Stromal cell of bone marrow (primary cell): ENCODE measurements at regions not wholly inside any gene's neighbourhood (a gene's known extent, or its start where the extent isn't known, plus 50 kb on each side); places are given as distances from the start of the nearest gene placed in this dataset.
"Not testable (repeated sequence)": the region's sequence is repeated elsewhere in the genome, so short reads cannot be mapped to it uniquely, and the experiment has no call there.

Experiments used
- DNase-seq: peaks from one replicate; pipeline ENCODE4 v3.0.0-alpha.2; 2012; ENCODE audit warnings: low read depth

DNA sequence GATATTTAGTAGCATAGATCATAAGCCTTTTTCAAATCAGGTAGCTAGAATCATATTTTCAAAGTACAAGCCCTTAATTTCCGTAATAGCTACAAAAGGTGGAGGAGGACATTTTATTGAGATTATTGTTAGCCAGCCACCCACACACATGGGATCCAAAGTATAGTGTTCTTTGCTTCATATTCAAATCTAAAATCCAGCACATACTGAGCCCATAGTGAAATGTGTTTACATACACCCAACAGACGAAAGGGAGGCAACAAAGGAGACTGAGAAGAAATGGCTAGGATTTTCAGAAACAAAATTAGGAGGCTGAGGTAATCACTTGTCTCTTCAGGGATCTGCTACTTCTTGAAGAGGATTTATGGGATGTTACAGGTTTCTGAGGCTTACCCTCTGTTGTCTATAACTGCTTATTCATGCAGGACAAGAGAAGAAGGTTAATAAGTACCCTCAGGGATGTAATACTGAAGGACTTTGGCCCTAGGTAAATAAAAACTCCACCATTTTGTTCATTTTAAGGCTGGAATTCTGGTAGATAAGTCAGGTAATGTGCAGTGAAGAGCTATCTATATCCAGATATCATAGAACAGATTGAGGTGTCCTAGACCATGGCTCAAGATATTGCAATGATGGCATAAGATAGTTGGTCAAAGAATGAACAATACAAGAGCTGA is 182.1 kb downstream of the SPDYE17 start:
- not testable (repeated sequence) for DNase-seq

- not testable (repeated sequence) for DNase-seq
Observed at GRCh38 chr7:76839879-76840278, 192.3 kb downstream of the SPDYE17 start.

DNA sequence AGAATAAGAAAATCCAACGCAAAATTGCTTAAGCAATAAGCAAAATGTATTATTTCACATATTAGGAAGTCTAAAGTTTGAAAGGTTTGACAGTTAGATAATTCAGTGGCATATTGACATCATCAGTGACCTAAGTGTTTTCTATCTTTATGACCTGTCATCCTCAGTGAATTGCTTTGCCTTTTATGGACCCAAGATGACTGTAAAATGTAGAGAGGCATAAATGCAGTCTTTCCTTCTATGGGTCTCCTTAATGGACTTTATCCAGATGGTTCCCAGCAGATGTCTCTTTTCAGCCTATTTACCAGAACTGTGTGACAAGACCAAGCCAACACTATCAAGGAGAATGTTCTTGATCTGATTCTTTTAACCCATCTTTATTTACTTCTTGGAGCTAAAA is 192.9 kb downstream of the SPDYE17 start:
- DNase-seq = not testable (repeated sequence)

DNA sequence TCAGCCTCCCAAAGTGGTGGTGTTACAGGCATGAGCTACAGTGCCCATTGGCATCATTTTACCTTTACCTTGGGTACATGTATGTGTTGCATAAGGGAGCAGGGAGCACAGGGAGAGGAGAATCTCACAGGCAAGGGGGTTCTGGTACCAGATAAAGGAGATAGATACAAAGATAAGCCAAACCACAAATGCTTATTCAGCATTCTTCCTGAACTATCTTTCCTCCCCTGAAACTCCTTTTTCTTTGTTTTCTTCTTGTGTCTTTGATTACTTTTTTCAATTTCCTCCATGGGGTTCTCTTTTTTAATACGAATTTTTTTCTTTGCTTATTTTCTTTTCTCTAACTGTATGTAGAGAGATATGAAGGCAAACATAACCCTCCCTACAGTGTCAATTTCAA is 193.8 kb downstream of the SPDYE17 start:
- DNase-seq = not testable (repeated sequence)

DNA sequence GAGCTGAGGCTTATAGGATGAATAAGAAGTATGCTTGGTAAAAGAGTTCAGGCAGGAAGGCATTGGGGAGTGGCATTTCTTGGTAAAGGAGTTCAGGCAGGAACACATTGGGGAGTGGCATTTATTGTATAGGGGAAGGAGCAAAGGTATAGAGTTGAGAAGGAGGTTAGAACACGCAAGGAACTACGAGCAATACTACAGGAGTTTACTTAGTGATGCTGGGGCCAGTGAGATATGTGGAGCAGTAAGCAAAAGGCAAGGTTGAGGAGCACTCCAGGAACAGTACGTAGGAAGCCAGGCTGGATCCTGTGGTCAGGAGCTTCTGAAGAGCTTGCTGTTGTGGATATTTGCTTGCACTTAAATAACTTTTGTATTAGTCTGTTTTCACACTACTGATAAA is 202.2 kb upstream of the POMZP3 start:
- DNase-seq = not testable (repeated sequence)

DNA sequence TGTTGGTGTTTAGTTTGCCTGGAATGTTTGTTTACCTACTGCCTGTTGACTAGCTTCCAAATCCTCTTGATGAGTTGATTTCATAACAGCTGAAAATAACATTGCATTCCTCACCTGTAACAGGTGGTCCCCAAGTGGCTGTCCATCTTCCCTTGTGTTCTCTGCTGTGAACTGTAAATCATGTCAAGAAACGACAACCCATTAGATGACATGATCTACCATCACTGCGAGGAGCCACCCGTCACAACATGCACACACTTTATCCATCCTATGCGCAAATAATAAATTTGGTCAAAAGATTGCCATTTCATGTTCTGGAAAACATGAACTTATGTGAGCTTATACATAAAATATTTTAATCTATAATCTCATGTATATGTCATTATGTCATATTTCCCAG is 199.1 kb upstream of the POMZP3 start:
- DNase-seq = not testable (repeated sequence)

- DNase-seq = not testable (repeated sequence)
Observed at GRCh38 chr7:76809856-76810255, 182.8 kb upstream of the POMZP3 start.

DNA sequence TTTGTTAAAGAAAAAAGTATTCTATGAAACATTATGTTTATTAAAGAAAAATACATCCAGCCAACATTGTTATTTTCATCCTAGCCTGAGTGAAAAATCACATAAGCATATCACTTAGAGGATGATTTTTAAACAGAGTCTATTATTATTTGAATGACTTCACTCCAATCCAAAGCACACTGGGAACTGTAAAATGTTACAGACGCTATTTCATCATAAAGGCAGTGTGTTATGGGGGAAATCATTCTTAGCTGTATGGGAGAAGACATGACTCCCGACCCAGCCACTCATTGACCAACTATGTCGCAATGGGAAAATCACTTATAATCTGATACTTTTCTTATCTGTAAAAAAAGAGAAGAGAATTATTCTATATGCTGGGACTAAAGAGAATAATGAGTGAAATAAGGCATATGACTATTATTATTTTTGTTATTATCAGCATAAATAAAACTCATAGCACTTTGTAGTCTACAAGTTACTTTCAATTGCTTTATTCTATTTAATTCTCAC is 180.6 kb upstream of the POMZP3 start:
- DNase-seq = not testable (repeated sequence)

DNA sequence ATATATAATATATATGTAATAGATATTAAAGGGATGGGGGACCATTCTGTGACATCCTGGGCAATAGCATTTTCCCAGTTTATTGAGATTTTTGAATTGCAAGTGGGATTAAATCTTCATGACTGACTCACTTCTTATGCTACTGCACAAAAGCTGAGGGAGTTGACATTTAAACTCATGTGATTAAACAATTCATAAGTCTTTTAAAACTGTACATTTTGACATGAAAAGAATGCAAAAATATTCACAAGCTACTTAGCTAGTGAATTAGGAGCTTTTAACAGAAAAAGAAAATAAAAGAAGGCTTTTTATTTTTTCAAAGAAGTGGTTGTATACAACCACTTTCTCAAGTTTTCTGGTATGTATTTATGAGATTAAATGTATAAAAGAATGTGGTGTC is 179.4 kb upstream of the POMZP3 start:
- DNase-seq = not testable (repeated sequence)

GRCh38 chr7:76806010-76806409 is 178.9 kb upstream of the POMZP3 start:
- DNase-seq = not testable (repeated sequence)

- not testable (repeated sequence) for DNase-seq
Observed at GRCh38 chr7:76805262-76805661, 178.2 kb upstream of the POMZP3 start.

- peak; percentile 16 for DNase-seq
Observed at GRCh38 chr7:76797639-76798038, 170.6 kb upstream of the POMZP3 start.

DNA sequence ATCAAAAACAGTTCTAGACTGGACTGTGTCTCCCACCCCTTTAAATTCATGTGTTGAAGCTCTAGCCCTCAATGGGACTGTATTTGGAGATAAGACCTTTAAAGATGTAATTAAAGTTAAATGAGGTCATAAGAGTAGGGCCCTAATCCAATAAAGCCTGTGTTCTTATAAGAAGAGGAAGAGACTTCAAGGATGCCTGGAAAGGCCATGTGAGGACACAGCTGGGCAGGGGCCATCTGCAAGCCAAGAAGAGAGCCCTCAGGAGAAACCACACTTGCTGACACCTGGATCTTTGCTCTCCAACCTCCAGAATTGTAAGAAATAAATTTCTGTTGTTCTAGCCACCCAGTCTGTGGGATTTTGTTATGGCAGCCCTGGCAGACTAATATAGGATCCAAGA is 153.6 kb upstream of the POMZP3 start:
- DNase-seq = not testable (repeated sequence)

DNA sequence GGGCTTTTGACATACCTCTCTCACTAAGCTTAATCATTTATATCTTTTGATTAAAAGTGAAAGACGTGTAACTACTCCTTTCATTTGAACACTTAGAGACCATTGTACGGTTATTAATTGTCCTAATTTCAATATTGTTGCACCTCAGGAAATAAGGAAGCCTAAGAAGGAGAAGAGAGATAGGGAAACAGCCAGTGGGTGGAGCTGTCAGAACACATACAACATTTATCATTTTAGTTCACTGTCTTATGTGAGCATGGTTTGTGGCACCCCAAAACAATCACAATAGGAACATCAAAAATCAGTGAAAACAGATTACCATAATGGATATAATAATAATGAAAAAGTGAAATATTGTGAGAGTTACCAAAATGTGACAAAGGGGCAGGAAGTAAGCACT is 147.2 kb upstream of the POMZP3 start:
- DNase-seq = not testable (repeated sequence)

- DNase-seq = not testable (repeated sequence)
Observed at GRCh38 chr7:76771980-76772379, 144.9 kb upstream of the POMZP3 start.

GRCh38 chr7:76763977-76764376 is 136.9 kb upstream of the POMZP3 start:
- not testable (repeated sequence) for DNase-seq

GRCh38 chr7:76760546-76761220 is 133.6 kb upstream of the POMZP3 start:
- not testable (repeated sequence) for DNase-seq

DNA sequence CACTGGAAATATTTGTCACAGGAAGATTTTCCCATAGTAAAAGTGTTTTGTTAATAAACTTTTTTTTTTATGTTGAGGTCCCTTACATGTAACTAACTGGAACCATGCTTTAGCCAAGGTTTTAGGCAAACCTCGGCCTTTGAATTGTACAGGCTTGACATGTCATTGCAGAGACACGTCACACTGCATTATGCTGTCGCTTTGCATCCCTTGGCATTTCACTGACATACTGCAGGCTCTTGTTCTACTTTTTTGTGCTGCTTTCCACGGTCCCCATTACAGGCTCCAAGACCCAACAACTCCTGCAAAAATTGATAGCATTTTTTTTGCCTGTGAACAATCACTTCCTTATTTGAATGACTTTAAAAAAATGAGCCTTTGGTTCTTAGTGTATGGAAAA is 112.5 kb upstream of the POMZP3 start:
- DNase-seq = not testable (repeated sequence)

- not testable (repeated sequence) for DNase-seq
Observed at GRCh38 chr7:76736724-76737123, 109.6 kb upstream of the POMZP3 start.

- DNase-seq = not testable (repeated sequence)
Observed at GRCh38 chr7:76736091-76736490, 109.0 kb upstream of the POMZP3 start.

GRCh38 chr7:76735668-76736067 is 108.6 kb upstream of the POMZP3 start:
- DNase-seq = not testable (repeated sequence)

DNA sequence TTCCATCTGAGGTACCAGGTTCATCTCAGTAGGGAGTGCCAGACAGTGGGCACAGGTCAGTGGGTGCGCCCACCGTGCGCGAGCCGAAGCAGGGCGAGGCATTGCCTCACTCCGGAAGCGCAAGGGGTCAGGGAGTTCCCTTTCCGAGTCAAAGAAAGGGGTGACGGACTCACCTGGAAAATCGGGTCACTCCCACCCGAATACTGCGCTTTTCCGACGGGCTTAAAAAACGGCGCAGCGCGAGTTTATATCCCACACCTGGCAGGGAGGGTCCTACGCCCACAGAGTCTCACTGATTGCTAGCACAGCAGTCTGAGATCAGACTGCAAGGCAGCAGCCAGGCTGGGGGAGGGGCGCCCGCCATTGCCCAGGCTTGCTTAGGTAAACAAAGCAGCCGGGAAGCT is 101.5 kb upstream of the POMZP3 start:
- not testable (repeated sequence) for DNase-seq

DNA sequence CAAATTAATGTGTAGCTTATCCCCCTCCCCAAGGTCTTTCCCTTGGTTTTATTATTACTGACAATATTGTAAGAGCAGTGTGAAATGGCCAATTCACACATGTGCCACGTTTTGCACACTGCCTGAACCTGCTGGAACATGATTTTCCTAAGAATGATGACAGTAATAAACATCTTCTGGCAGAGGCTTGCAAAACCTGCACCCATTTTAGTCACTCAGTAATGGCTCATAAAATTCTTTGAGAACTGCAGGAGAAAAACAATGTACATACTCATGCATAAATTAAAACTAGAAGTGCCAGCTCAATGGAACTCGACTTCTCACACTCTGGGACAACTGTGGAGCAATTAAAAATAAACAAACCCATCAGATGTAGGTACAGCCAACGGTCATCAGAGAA is 96.8 kb upstream of the POMZP3 start:
- not testable (repeated sequence) for DNase-seq
